Common myeloid progenitor, CD34-positive (primary cell): ENCODE measurements at regions not wholly inside any gene's neighbourhood (a gene's known extent, or its start where the extent isn't known, plus 50 kb on each side); places are given as distances from the start of the nearest gene placed in this dataset.
"Not testable (repeated sequence)": the region's sequence is repeated elsewhere in the genome, so short reads cannot be mapped to it uniquely, and the experiment has no call there.

Source experiments
- CTCF ChIA-PET: fragments of 350-600 bp; sonication (Branson Sonifier 250); formaldehyde crosslinking; loops from one replicate; lab custom pipeline; 2021; ENCODE audit warnings: antibody characterized with exemption; lab: Charles Lee
- POLR2A ChIA-PET: fragments of 350-600 bp; sonication (Branson Sonifier 250); formaldehyde crosslinking; loops from one replicate; lab custom pipeline; 2021; ENCODE audit warnings: antibody characterized with exemption; lab: Charles Lee
- DNase-seq, 3 donors: peaks; one replicate each; pipeline versions ENCODE4 v3.0.0 to v3.0.0-alpha.2; 2013
- H3K27ac ChIP-seq, 2 experiments: 1 replicate in 1 of 2; 2 replicates in 1 of 2; pipeline ENCODE4 v1.7.0; 2013; ENCODE audit warnings: inconsistent platforms in 2 of 2, low read length in 2 of 2, mild to moderate bottlenecking in 2 of 2, low read depth in 1 of 2, moderate library complexity in 1 of 2; ENCODE audit not compliant: severe bottlenecking in 2 of 2, insufficient read depth in 1 of 2, poor library complexity in 1 of 2
- H3K27me3 ChIP-seq, 5 experiments: replicated peaks in 2 of 5; 1 replicate in 3 of 5; 2 replicates in 2 of 5; pipeline versions ENCODE4 v1.6.1 to v1.7.0; 2013; ENCODE audit warnings: low read length in 4 of 5, mild to moderate bottlenecking in 2 of 5, moderate library complexity in 2 of 5, inconsistent platforms in 1 of 5; ENCODE audit not compliant: insufficient read depth in 5 of 5, control insufficient read depth in 4 of 5
- H3K36me3 ChIP-seq, 4 experiments: 1 replicate in 2 of 4; 2 replicates in 2 of 4; pipeline versions ENCODE4 v1.6.1 to v1.7.0; 2013; ENCODE audit warnings: low read length in 3 of 4, control low read depth in 1 of 4, mild to moderate bottlenecking in 1 of 4; ENCODE audit not compliant: control insufficient read depth in 4 of 4, insufficient read depth in 4 of 4
- H3K4me1 ChIP-seq, 4 experiments: 1 replicate in 3 of 4; 2 replicates in 1 of 4; pipeline versions ENCODE4 v1.6.1 to v1.7.1; 2013; ENCODE audit warnings: low read length in 3 of 4, mild to moderate bottlenecking in 3 of 4, control low read depth in 1 of 4, inconsistent platforms in 1 of 4, moderate library complexity in 1 of 4; ENCODE audit not compliant: control insufficient read depth in 4 of 4, insufficient read depth in 4 of 4; ENCODE audit errors: control extremely low read depth in 1 of 4
- H3K4me3 ChIP-seq, 7 experiments: 1 replicate in 4 of 7; 2 replicates in 3 of 7; pipeline versions ENCODE4 v1.5.1 to v1.7.0; 2013; ENCODE audit warnings: mild to moderate bottlenecking in 7 of 7, low read length in 6 of 7, moderate library complexity in 6 of 7, inconsistent platforms in 2 of 7, low read depth in 2 of 7, control low read depth in 1 of 7; ENCODE audit not compliant: insufficient read depth in 4 of 7, control insufficient read depth in 1 of 7; ENCODE audit errors: extremely low read depth in 1 of 7
- H3K9me3 ChIP-seq, 5 experiments: 1 replicate in 4 of 5; 2 replicates in 1 of 5; pipeline versions ENCODE4 v1.6.1 to v1.7.1; 2013; ENCODE audit warnings: low read length in 4 of 5, mild to moderate bottlenecking in 2 of 5, inconsistent platforms in 1 of 5, low read depth in 1 of 5, moderate library complexity in 1 of 5; ENCODE audit not compliant: control insufficient read depth in 4 of 5, insufficient read depth in 2 of 5; ENCODE audit errors: control extremely low read depth in 1 of 5
- WGBS: methylation state at CpG from one replicate; pipeline ENCODE4 v1.1.5; 2013; ENCODE audit not compliant: insufficient coverage; 5-methylcytosine and 5-hydroxymethylcytosine counted together

- H3K4me1 ChIP-seq, result no peaks in the 10 kb centered on the region
- no peak overlapping the region for H3K4me3 ChIP-seq
- CTCF ChIA-PET, result no interaction called here
- H3K9me3 ChIP-seq, result peaks cover 0 to 3% (median 0%) of the 10 kb centered on the region in 5 experiments
- no peaks in the 10 kb centered on the region for H3K27me3 ChIP-seq
- POLR2A ChIA-PET, result no interaction called here
- WGBS, result 59% methylated on average over 4 of the region's 4 CpGs
- DNase-seq, result no peak
- H3K27ac ChIP-seq, result no peak overlapping the region
- no peaks in the 10 kb centered on the region for H3K36me3 ChIP-seq
These were observed 102.6 kb downstream of the PLG start for GRCh38 chr6:160804639-160805038.

GRCh38 chr6:160808263-160808662 is 106.2 kb downstream of the PLG start:
- DNase-seq, result no peak
- POLR2A ChIA-PET, result no interaction called here
- CTCF ChIA-PET, result no interaction called here
- 100% methylated on average over 1 of the region's 2 CpGs for WGBS
- no peaks in the 10 kb centered on the region for H3K27me3 ChIP-seq
- no peaks in the 10 kb centered on the region for H3K9me3 ChIP-seq
- H3K4me3 ChIP-seq, result no peak overlapping the region
- no peak overlapping the region for H3K27ac ChIP-seq
- H3K4me1 ChIP-seq, result no peaks in the 10 kb centered on the region
- no peaks in the 10 kb centered on the region for H3K36me3 ChIP-seq

- WGBS, result 67% methylated on average over 1 of the region's 3 CpGs
- POLR2A ChIA-PET, result no interaction called here
- no peaks in the 10 kb centered on the region for H3K9me3 ChIP-seq
- H3K4me1 ChIP-seq, result no peaks in the 10 kb centered on the region
- no peak for DNase-seq
- H3K36me3 ChIP-seq, result no peaks in the 10 kb centered on the region
- H3K4me3 ChIP-seq, result no peak overlapping the region
- H3K27ac ChIP-seq, result no peak overlapping the region
- no peaks in the 10 kb centered on the region for H3K27me3 ChIP-seq
- CTCF ChIA-PET, result no interaction called here
These were observed 108.2 kb downstream of the PLG start for GRCh38 chr6:160810238-160810637.

GRCh38 chr6:160812097-160812496 is 110.1 kb downstream of the PLG start:
- Histone ChIP-seq H3K27me3 (no peaks in the 10 kb centered on the region), H3K36me3 (no peaks in the 10 kb centered on the region), H3K4me1 (no peaks in the 10 kb centered on the region), H3K4me3 (no peak overlapping the region), H3K9me3 (no peaks in the 10 kb centered on the region), H3K27ac (no peak overlapping the region)
- POLR2A ChIA-PET, result no interaction called here
- 50% methylated on average over 2 of the region's 2 CpGs for WGBS
- CTCF ChIA-PET, result no interaction called here
- DNase-seq, result no peak

GRCh38 chr6:160818934-160819333 is 116.9 kb downstream of the PLG start:
- Histone ChIP-seq H3K27me3 (no peaks in the 10 kb centered on the region), H3K4me3 (no peak overlapping the region), H3K4me1 (no peaks in the 10 kb centered on the region), H3K9me3 (peaks cover 0 to 5% (median 0%) of the 10 kb centered on the region in 5 experiments), H3K36me3 (no peaks in the 10 kb centered on the region), H3K27ac (no peak overlapping the region)
- CTCF ChIA-PET, result no interaction called here
- POLR2A ChIA-PET, result no interaction called here
- no CpG with 5 or more reads among the region's 1 CpG for WGBS
- no peak for DNase-seq

- H3K27me3 ChIP-seq, H3K4me1 ChIP-seq, POLR2A ChIA-PET, H3K9me3 ChIP-seq, H3K27ac ChIP-seq, H3K4me3 ChIP-seq, CTCF ChIA-PET, H3K36me3 ChIP-seq: not testable (repeated sequence)
- WGBS, result 100% methylated on average over 6 of the region's 8 CpGs
- DNase-seq, result peak in 1 of 3 donors; percentile 0
These were observed 118.6 kb downstream of the PLG start for GRCh38 chr6:160820661-160821060.

- Histone ChIP-seq H3K36me3 (no peaks in the 10 kb centered on the region), H3K4me1 (no peaks in the 10 kb centered on the region), H3K4me3 (no peak overlapping the region), H3K27ac (no peak overlapping the region), H3K27me3 (no peaks in the 10 kb centered on the region), H3K9me3 (no peaks in the 10 kb centered on the region)
- DNase-seq, result no peak
- 100% methylated on average over 1 of the region's 1 CpG for WGBS
- ChIA-PET POLR2A (no interaction called here), CTCF (no interaction called here)
These were observed 129.7 kb downstream of the PLG start for GRCh38 chr6:160831739-160832138.
